SK-N-SH treated with all-trans-retinoic acid at 6 μM for 48 hours (cell line): ENCODE measurements at regions not wholly inside any gene's neighbourhood (a gene's known extent, or its start where the extent isn't known, plus 50 kb on each side); places are given as distances from the start of the nearest gene placed in this dataset.
"Not testable (repeated sequence)": the region's sequence is repeated elsewhere in the genome, so short reads cannot be mapped to it uniquely, and the experiment has no call there.

Experiments
- ATAC-seq: fragments of 200-7000 bp; cut with Tn5 transposase; 3 replicates; pipeline ENCODE4 v1.9.1; 2020; ENCODE audit warnings: mild to moderate bottlenecking, moderate library complexity
- BACH2 ChIP-seq: fragments of 250-450 bp; sonication (Bioruptor Pico); IDR thresholded peaks from 2 replicates; pipeline ENCODE4 v1.9.0; 2021; ENCODE audit warnings: mild to moderate bottlenecking, borderline replicate concordance
- CREB5 ChIP-seq: fragments of 250-450 bp; sonication (Bioruptor Pico); IDR thresholded peaks from 2 replicates; pipeline ENCODE4 v1.5.1; 2020; ENCODE audit warnings: low read depth, mild to moderate bottlenecking, moderate library complexity
- CSDC2 ChIP-seq: fragments of 250-450 bp; sonication (Bioruptor Pico); IDR thresholded peaks from 2 replicates; pipeline ENCODE4 v1.5.0; 2020; ENCODE audit warnings: mild to moderate bottlenecking, moderate library complexity
- CSRNP3 ChIP-seq: fragments of 250-450 bp; sonication (Bioruptor Pico); IDR thresholded peaks from 2 replicates; pipeline ENCODE4 v1.5.1; 2021; ENCODE audit warnings: mild to moderate bottlenecking, moderate library complexity
- ESRRG ChIP-seq: fragments of 250-450 bp; sonication (Bioruptor Pico); IDR thresholded peaks from 2 replicates; pipeline ENCODE4 v1.6.1; 2021; ENCODE audit warnings: mild to moderate bottlenecking
- OSR1 ChIP-seq: fragments of 250-450 bp; sonication (Bioruptor Pico); IDR thresholded peaks from 2 replicates; pipeline ENCODE4 v1.8.0; 2022; ENCODE audit warnings: moderate library complexity, mild to moderate bottlenecking, inconsistent platforms
- PATZ1 ChIP-seq: fragments of 250-450 bp; sonication (Bioruptor Pico); IDR thresholded peaks from 2 replicates; pipeline ENCODE4 v1.8.0; 2020; ENCODE audit warnings: mild to moderate bottlenecking, moderate library complexity, borderline replicate concordance
- POU6F1 ChIP-seq: fragments of 250-450 bp; sonication (Bioruptor Pico); IDR thresholded peaks from 2 replicates; pipeline ENCODE4 v1.8.0; 2021; ENCODE audit warnings: low read depth, mild to moderate bottlenecking, moderate library complexity, borderline replicate concordance
- PPARA ChIP-seq: fragments of 250-450 bp; sonication (Bioruptor Pico); IDR thresholded peaks from 2 replicates; pipeline ENCODE4 v1.5.0; 2020; ENCODE audit warnings: mild to moderate bottlenecking, borderline replicate concordance
- RARB ChIP-seq: fragments of 250-450 bp; sonication (Bioruptor Pico); IDR thresholded peaks from 2 replicates; pipeline ENCODE4 v1.8.0; 2021; ENCODE audit warnings: mild to moderate bottlenecking, moderate library complexity
- SNAI2 ChIP-seq: fragments of 250-450 bp; sonication (Bioruptor Pico); IDR thresholded peaks from 2 replicates; pipeline ENCODE4 v1.5.0; 2020; ENCODE audit warnings: mild to moderate bottlenecking, moderate library complexity
- TCF4 ChIP-seq: fragments of 250-450 bp; sonication (Bioruptor Pico); IDR thresholded peaks from 2 replicates; pipeline ENCODE4 v1.8.0; 2021; ENCODE audit warnings: mild to moderate bottlenecking, moderate library complexity, borderline replicate concordance
- TOX ChIP-seq: fragments of 250-450 bp; sonication (Bioruptor Pico); IDR thresholded peaks from 2 replicates; pipeline ENCODE4 v1.8.0; 2021; ENCODE audit warnings: mild to moderate bottlenecking, moderate library complexity, borderline replicate concordance
- ZC3H10 ChIP-seq: fragments of 250-450 bp; sonication (Bioruptor Pico); IDR thresholded peaks from 2 replicates; pipeline ENCODE4 v1.5.1; 2021; ENCODE audit warnings: mild to moderate bottlenecking, moderate library complexity
- ZFP3 ChIP-seq: fragments of 250-450 bp; sonication (Bioruptor Pico); IDR thresholded peaks from 2 replicates; pipeline ENCODE4 v1.5.0; 2020; ENCODE audit warnings: mild to moderate bottlenecking, moderate library complexity
- ZFP30 ChIP-seq: fragments of 450-650 bp; formaldehyde crosslinking; IDR thresholded peaks from 2 replicates; pipeline ENCODE4 v1.5.0; 2022; ENCODE audit warnings: mild to moderate bottlenecking, moderate library complexity
- ZNF565 ChIP-seq: fragments of 450-650 bp; formaldehyde crosslinking; conservative IDR thresholded peaks from 2 replicates; pipeline ENCODE4 v1.5.0; 2020; ENCODE audit warnings: low read depth, mild to moderate bottlenecking, moderate library complexity

DNA sequence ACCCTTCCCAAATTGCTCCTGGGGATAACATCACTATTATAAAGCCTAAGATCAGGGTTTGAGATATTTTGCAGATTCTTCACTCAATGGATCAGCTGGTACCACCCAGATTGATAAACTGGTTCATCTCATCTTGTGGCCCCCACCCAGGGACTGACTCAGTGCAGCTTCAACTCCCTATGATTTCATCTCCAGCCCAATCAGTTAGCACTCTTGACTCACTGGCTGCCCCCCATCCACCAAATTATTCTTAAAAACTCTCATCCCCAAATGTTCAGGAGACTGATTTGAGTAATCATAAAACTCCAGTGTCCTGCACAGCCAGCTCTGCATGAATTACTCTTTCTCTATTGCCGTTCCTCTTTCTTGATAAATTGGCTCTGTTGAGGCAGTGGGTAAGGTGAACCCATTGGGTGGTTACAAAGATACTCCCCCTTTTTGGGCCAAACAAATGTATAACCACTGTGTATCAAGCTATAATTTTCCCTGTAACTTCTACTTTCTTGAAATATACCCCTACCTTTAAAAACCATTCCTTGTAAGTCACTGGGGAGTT lies 263.3 kb upstream of the IL12B start:
- no peak for TF ChIP-seq ZNF565 (CRISPR knock-in tag)
- no peak for TF ChIP-seq ZFP3 (CRISPR knock-in tag)
- no peak for TF ChIP-seq CREB5
- TF ChIP-seq, all 23 proteins: peak for 0

DNA sequence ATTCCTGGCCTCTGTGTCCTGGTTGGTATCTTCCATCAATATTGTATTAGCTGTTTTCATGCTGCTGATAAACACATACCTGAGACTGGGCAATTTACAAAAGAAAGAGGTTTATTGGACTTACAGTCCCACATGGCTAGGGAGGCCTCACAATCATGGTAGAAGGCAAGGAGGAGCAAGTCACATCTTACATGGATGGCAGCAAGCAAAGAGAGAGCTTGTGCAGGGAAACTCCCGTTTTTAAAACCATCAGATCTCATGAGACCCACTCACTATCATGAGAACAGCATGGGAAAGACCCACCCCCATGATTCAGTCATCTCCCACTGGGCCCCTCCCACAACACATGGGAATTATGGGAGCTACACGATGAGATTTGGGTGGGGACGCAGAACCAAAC lies 265.3 kb upstream of the IL12B start:
- ATAC-seq = not testable (repeated sequence)

More for the DNA sequence above, 263.3 kb upstream of the IL12B start:
- ATAC-seq = no peak

GRCh38 chr5:159601216-159601615 lies 270.9 kb upstream of the IL12B start:
- ATAC-seq = no peak
- no peak for TF ChIP-seq TCF4 (CRISPR knock-in tag)
- TF ChIP-seq CSDC2 (CRISPR knock-in tag) = no peak
- no peak for TF ChIP-seq PATZ1 (CRISPR knock-in tag)
- no peak for TF ChIP-seq PPARA
- no peak for TF ChIP-seq POU6F1

GRCh38 chr5:159602434-159602833 lies 272.1 kb upstream of the IL12B start:
- ATAC-seq = no peak
- TF ChIP-seq CSRNP3 (CRISPR knock-in tag) (no peak), CREB5 (no peak), ESRRG (CRISPR knock-in tag) (no peak), PPARA (no peak), ZFP3 (CRISPR knock-in tag) (no peak), BACH2 (CRISPR knock-in tag) (no peak), POU6F1 (no peak)
- TF ChIP-seq, all 23 proteins: peak for 0

GRCh38 chr5:159605585-159605984 lies 275.3 kb upstream of the IL12B start:
- ATAC-seq = no peak
- TF ChIP-seq PPARA = no peak
- TF ChIP-seq, all 23 proteins: peak for 0

GRCh38 chr5:159609359-159609758 lies 279.1 kb upstream of the IL12B start:
- no peak for ATAC-seq
- TF ChIP-seq OSR1 (no peak), TCF4 (CRISPR knock-in tag) (no peak), BACH2 (CRISPR knock-in tag) (no peak), CSRNP3 (CRISPR knock-in tag) (no peak), CREB5 (no peak), SNAI2 (CRISPR knock-in tag) (no peak), RARB (CRISPR knock-in tag) (no peak), ESRRG (CRISPR knock-in tag) (no peak), TOX (CRISPR knock-in tag) (no peak), ZFP30 (CRISPR knock-in tag) (no peak), CSDC2 (CRISPR knock-in tag) (no peak), ZC3H10 (CRISPR knock-in tag) (no peak), PATZ1 (CRISPR knock-in tag) (no peak)
